Type B pancreatic cell (in vitro differentiated cells): ENCODE measurements at regions not wholly inside any gene's neighbourhood (a gene's known extent, or its start where the extent isn't known, plus 50 kb on each side); places are given as distances from the start of the nearest gene placed in this dataset.

Experiments
- DNase-seq: peaks from one replicate; pipeline ENCODE4 v3.0.0; 2021; ENCODE audit warnings: mixed read lengths; ENCODE audit not compliant: unreplicated experiment; ENCODE audit errors: extremely low spot score
- H3K27ac Mint-ChIP-seq: 2 replicates; pipeline ENCODE4 v1.8.0; 2021; ENCODE audit warnings: mild to moderate bottlenecking, mixed read lengths
- H3K27me3 Mint-ChIP-seq: 2 replicates; pipeline ENCODE4 v1.8.0; 2021; ENCODE audit warnings: mixed read lengths
- H3K36me3 Mint-ChIP-seq: 2 replicates; pipeline ENCODE4 v1.8.0; 2021; ENCODE audit warnings: mixed read lengths
- H3K4me1 Mint-ChIP-seq: one replicate; pipeline ENCODE4 v1.8.0; 2021; ENCODE audit warnings: mixed read lengths; ENCODE audit not compliant: unreplicated experiment
- H3K4me3 Mint-ChIP-seq: 2 replicates; pipeline ENCODE4 v1.8.0; 2021; ENCODE audit warnings: mild to moderate bottlenecking, mixed read lengths
- H3K9me3 Mint-ChIP-seq: 2 replicates; pipeline ENCODE4 v1.8.0; 2021; ENCODE audit warnings: mixed read lengths
- TF ChIP-seq, protein P1 (sequence below): fragments of 200-600 bp; sonication (generic); conservative IDR thresholded peaks from 2 replicates; pipeline ENCODE4 v1.5.0; 2021; ENCODE audit warnings: antibody characterized with exemption, mild to moderate bottlenecking

DNA sequence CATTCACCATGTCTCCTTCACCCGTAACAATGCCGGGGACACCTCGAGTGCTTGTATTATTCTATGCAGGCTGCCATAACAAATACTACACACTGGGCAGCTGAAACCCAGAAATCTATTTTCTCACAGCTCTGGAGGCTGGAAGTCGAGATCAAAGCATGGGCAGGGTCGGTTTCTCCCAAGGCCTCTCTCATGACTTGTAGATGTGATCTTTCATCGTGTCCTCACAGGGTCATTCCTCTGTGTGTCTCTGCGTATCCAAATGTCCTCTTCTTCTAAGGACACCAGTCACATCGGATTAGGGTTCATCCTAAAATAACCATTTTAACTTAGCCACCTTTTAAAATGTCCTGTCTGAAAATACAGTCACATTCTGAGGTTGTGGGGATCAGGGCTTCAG lies 303.5 kb downstream of the KLF6 start:
- H3K4me1 Mint-ChIP-seq: peaks cover 34% of the 10 kb centered on the region
- peaks cover 8% of the 10 kb centered on the region for H3K9me3 Mint-ChIP-seq
- peaks cover 5% of the 10 kb centered on the region for H3K36me3 Mint-ChIP-seq
- TF ChIP-seq, protein P1, sequence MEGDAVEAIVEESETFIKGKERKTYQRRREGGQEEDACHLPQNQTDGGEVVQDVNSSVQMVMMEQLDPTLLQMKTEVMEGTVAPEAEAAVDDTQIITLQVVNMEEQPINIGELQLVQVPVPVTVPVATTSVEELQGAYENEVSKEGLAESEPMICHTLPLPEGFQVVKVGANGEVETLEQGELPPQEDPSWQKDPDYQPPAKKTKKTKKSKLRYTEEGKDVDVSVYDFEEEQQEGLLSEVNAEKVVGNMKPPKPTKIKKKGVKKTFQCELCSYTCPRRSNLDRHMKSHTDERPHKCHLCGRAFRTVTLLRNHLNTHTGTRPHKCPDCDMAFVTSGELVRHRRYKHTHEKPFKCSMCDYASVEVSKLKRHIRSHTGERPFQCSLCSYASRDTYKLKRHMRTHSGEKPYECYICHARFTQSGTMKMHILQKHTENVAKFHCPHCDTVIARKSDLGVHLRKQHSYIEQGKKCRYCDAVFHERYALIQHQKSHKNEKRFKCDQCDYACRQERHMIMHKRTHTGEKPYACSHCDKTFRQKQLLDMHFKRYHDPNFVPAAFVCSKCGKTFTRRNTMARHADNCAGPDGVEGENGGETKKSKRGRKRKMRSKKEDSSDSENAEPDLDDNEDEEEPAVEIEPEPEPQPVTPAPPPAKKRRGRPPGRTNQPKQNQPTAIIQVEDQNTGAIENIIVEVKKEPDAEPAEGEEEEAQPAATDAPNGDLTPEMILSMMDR: no peak
- no peak for DNase-seq
- no peak overlapping the region for H3K4me3 Mint-ChIP-seq
- H3K27me3 Mint-ChIP-seq: peaks cover 3% of the 10 kb centered on the region
- no peak overlapping the region for H3K27ac Mint-ChIP-seq

GRCh38 chr10:3480990-3481315 lies 304.1 kb downstream of the KLF6 start:
- H3K4me1 Mint-ChIP-seq: peaks cover 34% of the 10 kb centered on the region

DNA sequence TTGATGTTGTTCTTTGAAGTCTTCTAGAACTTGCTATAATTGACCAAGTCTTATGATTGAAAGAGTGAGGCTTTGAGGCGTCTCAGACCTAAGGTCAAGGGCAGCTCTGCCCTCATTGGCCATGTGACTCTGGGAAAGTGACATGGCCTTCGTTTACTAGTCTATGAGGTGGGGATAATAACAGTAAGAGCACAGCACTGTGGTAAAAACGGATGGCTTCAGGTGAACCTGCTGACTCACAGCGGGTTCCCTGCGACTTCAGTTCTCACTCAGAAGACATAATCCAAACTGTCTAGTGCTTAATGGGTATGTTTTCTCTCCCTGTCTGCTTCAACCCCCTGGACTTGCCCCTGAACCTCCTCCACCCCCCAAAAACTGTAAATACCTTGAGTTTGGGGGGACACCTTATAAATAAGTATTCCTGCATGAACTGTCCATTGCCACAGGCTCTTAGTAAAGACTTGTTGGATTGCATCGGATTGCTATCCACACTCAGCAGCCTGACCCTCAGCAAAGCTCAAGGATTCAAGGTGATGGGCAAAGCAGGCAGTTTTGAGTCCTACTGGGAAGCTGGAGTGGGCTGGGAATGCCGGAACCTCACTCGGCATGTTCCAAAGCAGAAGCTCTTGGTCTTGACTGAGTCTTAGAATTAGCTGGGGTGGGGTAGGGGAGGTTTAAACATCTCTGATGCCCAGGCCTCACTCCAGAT lies 304.6 kb downstream of the KLF6 start:
- Mint-ChIP-seq H3K27ac (no peak overlapping the region), H3K9me3 (peaks cover 7% of the 10 kb centered on the region), H3K4me1 (peaks cover 32% of the 10 kb centered on the region), H3K36me3 (peaks cover 4% of the 10 kb centered on the region), H3K27me3 (peaks cover 3% of the 10 kb centered on the region), H3K4me3 (no peak overlapping the region)
- TF ChIP-seq, protein P1: no peak
- DNase-seq: no peak

More at GRCh38 chr10:3480990-3481315, 304.1 kb downstream of the KLF6 start:
- DNase-seq: no peak
- Mint-ChIP-seq H3K27ac (no peak overlapping the region), H3K4me3 (no peak overlapping the region), H3K9me3 (peaks cover 8% of the 10 kb centered on the region), H3K27me3 (peaks cover 3% of the 10 kb centered on the region), H3K36me3 (peaks cover 5% of the 10 kb centered on the region)
- TF ChIP-seq, protein P1: no peak

DNA sequence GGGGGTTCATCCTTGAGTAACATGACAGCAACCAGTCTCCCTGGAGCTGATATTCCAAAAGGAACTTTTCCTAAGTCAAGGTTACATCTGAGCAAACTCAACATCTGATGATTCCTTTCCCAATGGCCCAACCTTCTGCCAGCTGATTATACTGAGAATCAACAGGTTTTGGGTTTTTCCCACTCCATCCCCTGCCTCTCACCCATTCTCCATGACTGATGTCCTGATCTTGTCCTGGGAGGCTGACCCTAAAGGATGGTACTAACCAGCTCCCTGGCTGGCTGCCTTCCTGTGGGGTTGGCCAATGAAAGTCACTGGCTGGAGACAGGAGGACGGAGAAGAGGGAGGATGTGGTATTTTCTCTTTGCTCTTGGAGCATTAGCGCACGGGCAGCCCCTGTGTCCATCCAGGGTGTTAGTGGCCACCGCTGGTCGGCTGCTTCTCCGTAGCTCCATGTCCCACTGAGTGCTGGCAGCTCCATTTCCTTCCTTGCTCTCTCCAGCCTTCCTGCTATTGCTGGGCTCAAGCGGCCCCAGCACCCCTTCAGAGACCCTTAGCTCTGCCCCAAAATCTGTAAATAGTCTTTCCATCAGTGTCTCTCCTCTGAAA lies 306.2 kb upstream of the PITRM1 start:
- TF ChIP-seq, protein P1: no peak
- Mint-ChIP-seq H3K27ac (no peak overlapping the region), H3K27me3 (peaks cover 3% of the 10 kb centered on the region), H3K4me1 (peaks cover 17% of the 10 kb centered on the region), H3K36me3 (no peaks in the 10 kb centered on the region), H3K4me3 (no peak overlapping the region), H3K9me3 (no peaks in the 10 kb centered on the region)
- no peak for DNase-seq

DNA sequence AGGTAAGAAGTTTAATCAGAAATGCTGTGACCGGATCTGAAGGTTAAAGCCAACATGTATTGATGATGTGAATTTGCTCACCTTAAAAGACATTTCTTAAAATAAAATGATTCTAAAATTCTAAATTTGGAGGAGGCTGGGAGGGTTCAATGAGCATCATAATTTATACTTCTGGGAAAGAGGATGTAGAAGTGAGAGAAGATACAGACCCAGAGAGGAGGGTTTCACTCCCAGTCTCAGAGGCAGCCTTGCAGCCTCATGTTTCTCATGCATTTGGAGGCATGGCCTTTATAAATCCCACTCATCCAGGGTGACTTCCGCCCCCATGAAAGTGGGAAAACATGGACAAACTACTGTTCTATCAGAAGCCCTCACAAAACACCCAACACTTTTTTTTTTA lies 305.6 kb upstream of the PITRM1 start:
- Mint-ChIP-seq H3K27me3 (peaks cover 3% of the 10 kb centered on the region), H3K27ac (peak overlapping the region; percentile 27), H3K9me3 (no peaks in the 10 kb centered on the region), H3K4me3 (no peak overlapping the region), H3K4me1 (peaks cover 17% of the 10 kb centered on the region), H3K36me3 (no peaks in the 10 kb centered on the region)
- DNase-seq: no peak
- TF ChIP-seq, protein P1: no peak
